H1 (cell line): ENCODE measurements at regions not wholly inside any gene's neighbourhood (a gene's known extent, or its start where the extent isn't known, plus 50 kb on each side); places are given as distances from the start of the nearest gene placed in this dataset.

ENCODE experiments used
- CEBPB ChIP-seq: IDR thresholded peaks from 2 replicates; pipeline ENCODE4 v1.6.1; 2012; ENCODE audit warnings: low read depth, low read length
- CREB1 ChIP-seq: IDR thresholded peaks from 2 replicates; pipeline ENCODE4 v1.6.1; 2012; ENCODE audit warnings: inconsistent platforms
- CTBP2 ChIP-seq: IDR thresholded peaks from 2 replicates; pipeline ENCODE4 v1.7.0; 2011; ENCODE audit warnings: borderline replicate concordance, mild to moderate bottlenecking, moderate library complexity, mixed read lengths, low read length; ENCODE audit not compliant: insufficient read depth, insufficient read length
- NANOG ChIP-seq: IDR thresholded peaks from 2 replicates; pipeline ENCODE4 v1.6.1; 2011; ENCODE audit warnings: low read length, low read depth, mild to moderate bottlenecking, inconsistent platforms; ENCODE audit not compliant: insufficient read depth, poor library complexity, severe bottlenecking
- POLR2A ChIP-seq, 2 experiments: IDR thresholded peaks; 1 replicate in 1 of 2; 2 replicates in 1 of 2; pipeline ENCODE4 v1.6.1; 2011; ENCODE audit warnings: low read depth in 2 of 2, low read length in 2 of 2, mild to moderate bottlenecking in 2 of 2; ENCODE audit errors: control extremely low read depth in 1 of 2
- SP2 ChIP-seq: IDR thresholded peaks from 2 replicates; pipeline ENCODE4 v1.6.1; 2012; ENCODE audit warnings: mild to moderate bottlenecking, low read length, inconsistent platforms
- TAF1 ChIP-seq: IDR thresholded peaks from 2 replicates; pipeline ENCODE4 v1.6.1; 2011; ENCODE audit warnings: mild to moderate bottlenecking, low read depth, low read length
- TF ChIP-seq, protein P1 (sequence below), 3 experiments: IDR thresholded peaks; 1 replicate in 2 of 3; 2 replicates in 1 of 3; pipeline versions ENCODE4 v1.5.1 to v1.6.1; 2011; ENCODE audit warnings: low read length in 3 of 3, mild to moderate bottlenecking in 3 of 3, inconsistent platforms in 2 of 3, low read depth in 1 of 3, moderate library complexity in 1 of 3; ENCODE audit not compliant: insufficient read depth in 1 of 3; ENCODE audit errors: control extremely low read depth in 1 of 3

DNA sequence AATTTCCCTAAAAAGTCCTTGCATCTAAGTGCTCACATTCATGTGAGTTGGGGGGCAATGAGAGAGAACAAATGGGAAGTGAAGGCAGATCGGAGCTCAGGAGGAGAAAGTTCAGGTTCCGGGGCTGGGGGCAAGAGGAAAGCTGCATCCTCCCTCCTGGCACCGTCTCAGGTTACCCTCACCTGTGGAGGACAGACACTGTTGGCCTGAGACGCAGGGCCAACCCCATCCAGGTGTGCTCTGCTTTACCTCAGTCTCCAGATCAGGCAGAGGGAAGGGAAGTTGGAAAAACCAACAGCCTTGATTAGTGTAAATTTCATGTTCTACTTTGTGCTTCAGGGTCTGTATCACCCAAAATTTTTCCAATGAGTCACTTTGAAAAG lies 146.9 kb downstream of the TRIM29 start (continued):
- TF ChIP-seq, protein P1, sequence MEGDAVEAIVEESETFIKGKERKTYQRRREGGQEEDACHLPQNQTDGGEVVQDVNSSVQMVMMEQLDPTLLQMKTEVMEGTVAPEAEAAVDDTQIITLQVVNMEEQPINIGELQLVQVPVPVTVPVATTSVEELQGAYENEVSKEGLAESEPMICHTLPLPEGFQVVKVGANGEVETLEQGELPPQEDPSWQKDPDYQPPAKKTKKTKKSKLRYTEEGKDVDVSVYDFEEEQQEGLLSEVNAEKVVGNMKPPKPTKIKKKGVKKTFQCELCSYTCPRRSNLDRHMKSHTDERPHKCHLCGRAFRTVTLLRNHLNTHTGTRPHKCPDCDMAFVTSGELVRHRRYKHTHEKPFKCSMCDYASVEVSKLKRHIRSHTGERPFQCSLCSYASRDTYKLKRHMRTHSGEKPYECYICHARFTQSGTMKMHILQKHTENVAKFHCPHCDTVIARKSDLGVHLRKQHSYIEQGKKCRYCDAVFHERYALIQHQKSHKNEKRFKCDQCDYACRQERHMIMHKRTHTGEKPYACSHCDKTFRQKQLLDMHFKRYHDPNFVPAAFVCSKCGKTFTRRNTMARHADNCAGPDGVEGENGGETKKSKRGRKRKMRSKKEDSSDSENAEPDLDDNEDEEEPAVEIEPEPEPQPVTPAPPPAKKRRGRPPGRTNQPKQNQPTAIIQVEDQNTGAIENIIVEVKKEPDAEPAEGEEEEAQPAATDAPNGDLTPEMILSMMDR (IDR thresholded peaks at IDR 0.05; ENCODE audit: control extremely low read depth in 1 of 3, insufficient read depth in 1 of 3, low read depth in 1 of 3, low read length in 3 of 3) = no peak
- no peak for TF ChIP-seq NANOG
- TF ChIP-seq CTBP2 = no peak
- no peak for TF ChIP-seq CEBPB
- TF ChIP-seq TAF1 = no peak
- TF ChIP-seq CREB1 = no peak
- no peak for TF ChIP-seq SP2
- no peak for TF ChIP-seq POLR2A (IDR thresholded peaks at IDR 0.05; ENCODE audit: control extremely low read depth in 1 of 2, low read depth in 2 of 2, low read length in 2 of 2)
- TF ChIP-seq, all 59 proteins: peak for 0
